Left lung (tissue), 4 donors: ENCODE measurements at regions not wholly inside any gene's neighbourhood (a gene's known extent, or its start where the extent isn't known, plus 50 kb on each side); places are given as distances from the start of the nearest gene placed in this dataset.

Experiments used
- ATAC-seq: fragments of 200-7000 bp; cut with Tn5 transposase; one replicate; pipeline ENCODE4 v1.9.1; 2020; ENCODE audit warnings: moderate library complexity
- DNase-seq, 4 donors: peaks; one replicate each; pipeline ENCODE4 v3.0.0-alpha.2; 2013 to 2020
- H3K27ac ChIP-seq, 2 donors: fragments of 200-600 bp; sonication (generic) in 1 of 2; one replicate each; pipeline versions ENCODE4 v1.5.0 to v1.8.0; 2020 to 2021
- H3K27me3 ChIP-seq, 2 donors: fragments of 200-600 bp; sonication (generic) in 1 of 2; one replicate each; pipeline versions ENCODE4 v1.5.0 to v1.8.0; 2020 to 2021
- H3K36me3 ChIP-seq, 2 donors: fragments of 200-600 bp; sonication (generic) in 1 of 2; one replicate each; pipeline versions ENCODE4 v1.5.0 to v1.8.0; 2020 to 2021
- H3K4me1 ChIP-seq, 2 donors: fragments of 200-600 bp; one replicate each; pipeline ENCODE4 v1.8.0; 2021
- H3K4me3 ChIP-seq, 2 donors: fragments of 200-600 bp; sonication (generic) in 1 of 2; one replicate each; pipeline versions ENCODE4 v1.5.0 to v1.8.0; 2020 to 2021; ENCODE audit warnings: mild to moderate bottlenecking in 1 of 2
- H3K9me3 ChIP-seq, 2 donors: fragments of 200-600 bp; sonication (generic) in 1 of 2; one replicate each; pipeline versions ENCODE4 v1.5.0 to v1.8.0; 2020 to 2021
- CTCF ChIP-seq, 2 donors: fragments of 200-600 bp; sonication (generic) in 1 of 2; IDR thresholded peaks; one replicate each; pipeline versions ENCODE4 v1.5.0 to v1.8.0; 2021; ENCODE audit warnings: antibody characterized with exemption in 2 of 2
- intact Hi-C, 2 donors: fragments of 100-400 bp; cut with DNase I; formaldehyde crosslinking; loops; one replicate each; pipeline versions ENCODE4 v1.11.2 to v1.14.2; 2022
- donor health status: DM: no; HTN: yes; CAD: no.
- donor health status: DM: no; HTN: no; CAD: no.

DNA sequence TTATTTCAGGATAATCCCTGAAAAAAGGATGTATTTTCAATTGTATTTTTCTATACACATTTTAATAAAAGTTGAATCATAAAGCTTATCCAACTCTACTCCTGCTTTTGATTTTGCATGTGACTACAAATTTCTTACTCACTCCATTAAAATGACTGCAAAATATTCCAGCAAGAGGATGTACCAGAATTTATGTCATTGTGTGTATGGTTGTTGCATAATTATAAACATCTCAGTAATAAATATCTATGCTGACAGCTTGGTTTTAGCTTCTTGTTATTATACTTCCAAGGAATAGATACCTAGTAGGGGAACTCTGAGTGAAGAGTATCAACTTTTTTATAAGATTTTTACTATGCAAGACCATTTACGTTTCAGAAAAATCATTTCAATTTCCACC is 463.2 kb upstream of the RUNX1 start:
- H3K4me1 ChIP-seq, result peaks cover 0 to 17% of the 10 kb centered on the region in 2 donors
- H3K36me3 ChIP-seq, result no peaks in the 10 kb centered on the region
- no peak for ATAC-seq
- H3K4me3 ChIP-seq, result no peak overlapping the region
- no peaks in the 10 kb centered on the region for H3K27me3 ChIP-seq
- TF ChIP-seq CTCF (IDR thresholded peaks at IDR 0.05), result no peak
- H3K9me3 ChIP-seq, result no peaks in the 10 kb centered on the region
- intact Hi-C loops, result no loop called here
- no peak overlapping the region for H3K27ac ChIP-seq
- no peak for DNase-seq

GRCh38 chr21:35511696-35512162 is 462.6 kb upstream of the RUNX1 start:
- no peak for TF ChIP-seq CTCF (IDR thresholded peaks at IDR 0.05)
- Histone ChIP-seq H3K27ac (no peak overlapping the region), H3K4me1 (peaks cover under 1 to 17% of the 10 kb centered on the region in 2 donors), H3K4me3 (no peak overlapping the region), H3K36me3 (no peaks in the 10 kb centered on the region), H3K9me3 (no peaks in the 10 kb centered on the region), H3K27me3 (no peaks in the 10 kb centered on the region)
- DNase-seq (no peak), ATAC-seq (no peak)
- intact Hi-C loops, result no loop called here

DNA sequence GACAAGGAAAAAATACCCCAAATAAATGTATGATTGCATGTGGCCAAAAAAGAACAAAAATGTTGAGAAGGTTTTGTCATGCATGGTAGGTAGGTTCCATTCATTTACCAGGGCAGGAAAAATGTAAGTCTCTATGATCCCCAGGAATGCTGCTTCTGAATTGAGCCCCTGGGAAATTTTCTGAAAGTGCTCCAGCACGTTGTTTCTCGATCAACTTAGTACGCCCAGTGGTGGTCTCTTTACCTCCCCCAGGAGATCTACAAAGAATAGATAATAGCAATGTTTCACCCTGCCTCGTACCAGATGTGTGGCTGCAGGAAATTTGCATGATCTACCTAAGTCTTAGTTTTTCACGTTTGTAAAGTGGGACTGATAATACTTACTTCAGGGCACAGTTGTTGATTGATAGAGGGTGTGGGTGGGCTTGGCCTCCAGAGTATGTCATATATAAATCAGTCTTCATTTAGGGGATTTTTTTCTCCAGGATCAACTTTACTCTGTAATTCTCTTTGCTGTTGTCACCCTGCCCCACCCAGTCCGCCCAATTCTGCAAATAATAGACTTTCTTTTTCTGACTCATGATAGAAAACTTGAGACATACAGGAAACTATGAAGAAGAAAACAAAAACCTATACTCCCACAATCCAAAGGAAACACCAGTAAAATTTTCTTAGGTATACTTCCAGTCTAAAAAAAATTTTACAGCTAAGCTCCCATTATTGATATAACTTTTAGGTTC is 462.0 kb upstream of the RUNX1 start:
- ATAC-seq, result no peak
- no peak for DNase-seq
- TF ChIP-seq CTCF (IDR thresholded peaks at IDR 0.05), result no peak
- peaks cover 2 to 17% of the 10 kb centered on the region in 2 donors for H3K4me1 ChIP-seq
- no peak overlapping the region for H3K4me3 ChIP-seq
- intact Hi-C loops, result no loop called here
- H3K36me3 ChIP-seq, result no peaks in the 10 kb centered on the region
- no peaks in the 10 kb centered on the region for H3K9me3 ChIP-seq
- no peak overlapping the region for H3K27ac ChIP-seq
- no peaks in the 10 kb centered on the region for H3K27me3 ChIP-seq

- DNase-seq (no peak), ATAC-seq (no peak)
- intact Hi-C loops, result no loop called here
- Histone ChIP-seq H3K27ac (no peak overlapping the region), H3K27me3 (no peaks in the 10 kb centered on the region), H3K4me3 (no peak overlapping the region), H3K9me3 (no peaks in the 10 kb centered on the region), H3K36me3 (no peaks in the 10 kb centered on the region), H3K4me1 (peaks cover 2 to 17% of the 10 kb centered on the region in 2 donors)
- no peak for TF ChIP-seq CTCF (IDR thresholded peaks at IDR 0.05)
Observed at GRCh38 chr21:35510294-35510693, 461.2 kb upstream of the RUNX1 start.

DNA sequence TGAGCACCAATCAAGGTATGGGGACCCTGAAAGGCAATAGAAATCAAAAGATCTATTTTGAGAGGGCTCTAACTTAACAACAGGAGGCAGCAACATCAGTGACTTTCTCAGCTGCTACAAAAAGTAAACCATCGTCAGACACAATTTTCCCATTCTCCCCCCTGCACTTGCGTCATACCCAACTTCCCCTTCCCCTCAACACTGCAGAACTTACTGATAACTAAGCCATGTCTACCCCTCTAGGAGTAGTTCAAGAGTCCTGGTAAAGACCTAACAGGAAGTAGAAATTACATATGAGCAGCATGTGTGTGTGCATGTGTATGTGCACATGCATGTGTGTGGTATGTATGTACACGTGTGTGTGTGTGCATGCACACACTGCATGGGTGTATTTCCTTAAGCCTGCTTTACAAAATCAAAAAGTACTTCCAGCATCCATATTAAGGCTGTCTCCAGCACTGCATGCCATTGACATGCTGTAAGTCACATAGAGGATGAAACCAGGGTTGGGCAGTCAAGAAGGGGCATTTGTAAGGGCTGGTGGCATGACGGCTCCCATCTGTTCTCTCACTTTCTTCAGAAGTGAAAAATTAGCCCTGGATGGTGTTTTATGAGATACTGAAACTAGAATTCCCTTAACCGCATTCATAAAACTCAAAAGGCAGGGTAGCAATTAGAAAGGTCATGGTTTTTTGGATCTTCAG is 460.1 kb upstream of the RUNX1 start:
- Histone ChIP-seq H3K27me3 (peaks cover 0 to 5% of the 10 kb centered on the region in 2 donors), H3K4me1 (peaks cover 8 to 17% of the 10 kb centered on the region in 2 donors), H3K36me3 (no peaks in the 10 kb centered on the region), H3K27ac (peak overlapping the region in 1 of 2 donors; percentile 86), H3K9me3 (no peaks in the 10 kb centered on the region), H3K4me3 (no peak overlapping the region)
- ATAC-seq (peak; percentile 51), DNase-seq (no peak)
- TF ChIP-seq CTCF (IDR thresholded peaks at IDR 0.05), result no peak
- intact Hi-C loops, result no loop called here
